Heart left ventricle (tissue), 16 donors: ENCODE measurements at regions not wholly inside any gene's neighbourhood (a gene's known extent, or its start where the extent isn't known, plus 50 kb on each side); places are given as distances from the start of the nearest gene placed in this dataset.

ENCODE experiments used
- ATAC-seq, 4 donors: fragments of 200-7000 bp; cut with Tn5 transposase; one replicate each; pipeline ENCODE4 v1.9.1; 2020 to 2022; ENCODE audit warnings: moderate library complexity in 4 of 4, mild to moderate bottlenecking in 3 of 4, moderate number of reproducible peaks in 1 of 4
- DNase-seq, 5 donors: peaks; one replicate each; pipeline ENCODE4 v3.0.0-alpha.2; 2020
- H3K27ac ChIP-seq, 12 donors: fragments of 200-600 bp; sonication (generic) in 4 of 12; one replicate each; pipeline versions ENCODE4 v1.5.0 to v1.8.0; 2016 to 2022; ENCODE audit warnings: mild to moderate bottlenecking in 2 of 12
- H3K27me3 ChIP-seq, 9 donors: fragments of 200-600 bp; sonication (generic) in 2 of 9; one replicate each; pipeline versions ENCODE4 v1.5.1 to v1.8.0; 2016 to 2022; ENCODE audit warnings: mild to moderate bottlenecking in 3 of 9
- H3K36me3 ChIP-seq, 9 donors: fragments of 200-600 bp; sonication (generic) in 2 of 9; one replicate each; pipeline versions ENCODE4 v1.5.0 to v1.8.0; 2018 to 2022; ENCODE audit warnings: mild to moderate bottlenecking in 2 of 9
- H3K4me1 ChIP-seq, 12 donors: fragments of 200-600 bp; sonication (generic) in 4 of 12; one replicate each; pipeline versions ENCODE4 v1.5.0 to v1.8.0; 2016 to 2022; ENCODE audit warnings: mild to moderate bottlenecking in 3 of 12
- H3K4me3 ChIP-seq, 12 donors: fragments of 200-600 bp; sonication (generic) in 4 of 12; one replicate each; pipeline versions ENCODE4 v1.5.0 to v1.8.0; 2017 to 2022; ENCODE audit warnings: mild to moderate bottlenecking in 9 of 12, moderate library complexity in 4 of 12
- H3K9me3 ChIP-seq, 12 donors: fragments of 200-600 bp; sonication (generic) in 4 of 12; one replicate each; pipeline versions ENCODE4 v1.5.0 to v1.8.0; 2016 to 2022; ENCODE audit warnings: mild to moderate bottlenecking in 1 of 12
- CTCF ChIP-seq, 12 donors: fragments of 200-600 bp; sonication (generic) in 4 of 12; IDR thresholded peaks; one replicate each; pipeline versions ENCODE4 v1.5.0 to v1.8.0; 2018 to 2022; ENCODE audit warnings: antibody characterized with exemption in 12 of 12, mild to moderate bottlenecking in 5 of 12
- POLR2A ChIP-seq, 2 donors: fragments of 450-650 bp; IDR thresholded peaks; one replicate each; pipeline ENCODE4 v1.6.1; 2017; ENCODE audit warnings: antibody characterized with exemption in 2 of 2, mild to moderate bottlenecking in 2 of 2, moderate library complexity in 2 of 2
- WGBS, 4 donors: extraction: QIAGEN DNeasy Blood & Tissue Kit in 2 of 4; methylation state at CpG; one replicate each; pipeline versions ENCODE4 v1.1.5 to v1.1.7; 2013 to 2018; 5-methylcytosine and 5-hydroxymethylcytosine counted together
- intact Hi-C, 10 donors: fragments of 100-400 bp; cut with DNase I; formaldehyde crosslinking; loops; one replicate each; pipeline versions ENCODE4 v1.11.1 to v1.14.2; 2022
- donor health status: ischemic (EF 13 %, LVEDD 7.1; RV severe dilation, severe dysfunction).
- donor health status: healthy with polysubstance abuse.
- donor health status: DM: no; HTN: yes; CAD: no.
- donor health status: DM: no; HTN: no; CAD: no.
- donor health status: ischemic (EF 25% LVEDD 6.9; RV normal size, moderate dysfunction).
- donor health status: ischemic (EF 25% LVEDD 5.7; RV mildly dilated, moderate dysfunction).
- donor health status: healthy.
- donor health status: DM: yes; HTN: yes; CAD: no.
- donor health status: ischemic (EF 35%, LVEDD 5.7; RV mildly dilated, moderate dysfunction).
- donor health status: nonischemic (EF 11% LVEDD 7.7; RV severe dilation, severe dysfunction).
- donor health status: DM: yes; HTN: yes; CAD: no.
- donor health status: PGD.
- donor health status: ischemic (EF 29% LVEDD 5.4; RV normal size, mild dysfunction).
- donor health status: nonischemic (EF 23%, LVEDD 6.1; RV moderate dilation, normal function).

- H3K4me3 ChIP-seq = no peak overlapping the region
- no peaks in the 10 kb centered on the region for H3K36me3 ChIP-seq
- DNase-seq (no peak), ATAC-seq (peak in 1 of 4 donors; percentile 65)
- no peaks in the 10 kb centered on the region for H3K9me3 ChIP-seq
- no peaks in the 10 kb centered on the region for H3K27me3 ChIP-seq
- intact Hi-C loops = no loop called here
- no peak overlapping the region for H3K27ac ChIP-seq
- WGBS, 4 donors = 55 to 78% (median 60%) methylated on average over 1 of the region's 1 CpG
- peaks cover 0 to 3% (median 0%) of the 10 kb centered on the region in 12 donors for H3K4me1 ChIP-seq
- TF ChIP-seq POLR2A (IDR thresholded peaks at IDR 0.05) (no peak), CTCF (IDR thresholded peaks at IDR 0.05) (no peak)
These were observed 258.4 kb downstream of the MAP2K6 start for GRCh38 chr17:69672924-69673323.

DNA sequence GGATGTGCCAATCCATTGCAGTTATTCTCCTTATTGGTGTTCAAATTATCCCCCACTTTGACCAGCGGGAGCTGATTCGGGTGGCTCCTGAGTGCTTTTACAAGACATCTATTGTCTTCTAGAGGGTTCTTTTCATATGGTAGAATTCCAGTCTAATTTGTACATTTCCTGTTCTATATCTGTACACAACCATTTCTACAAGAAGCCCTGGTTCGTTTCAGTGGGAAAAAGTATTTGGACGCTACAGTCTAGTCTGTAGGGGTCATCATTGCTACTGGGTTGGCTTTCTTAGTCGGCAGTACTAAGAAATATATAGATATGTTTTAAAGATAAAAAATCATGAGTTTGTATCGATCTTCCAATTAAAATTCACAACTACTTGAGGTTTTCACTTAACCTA, 262.6 kb downstream of the MAP2K6 start:
- WGBS, 4 donors = 46 to 61% (median 55%) methylated on average over 6 of the region's 6 CpGs
- peaks cover 0 to 3% (median 0%) of the 10 kb centered on the region in 12 donors for H3K9me3 ChIP-seq
- no peak for TF ChIP-seq POLR2A (IDR thresholded peaks at IDR 0.05)
- peak in 8 of 12 donors; percentile 15 to 43 (median 23) for TF ChIP-seq CTCF (IDR thresholded peaks at IDR 0.05)
- H3K27me3 ChIP-seq = no peaks in the 10 kb centered on the region
- H3K36me3 ChIP-seq = no peaks in the 10 kb centered on the region
- intact Hi-C loops = no loop called here
- no peak overlapping the region for H3K4me3 ChIP-seq
- ATAC-seq (no peak), DNase-seq (no peak)
- peaks cover 0 to 3% (median 0%) of the 10 kb centered on the region in 12 donors for H3K4me1 ChIP-seq
- no peak overlapping the region for H3K27ac ChIP-seq

DNA sequence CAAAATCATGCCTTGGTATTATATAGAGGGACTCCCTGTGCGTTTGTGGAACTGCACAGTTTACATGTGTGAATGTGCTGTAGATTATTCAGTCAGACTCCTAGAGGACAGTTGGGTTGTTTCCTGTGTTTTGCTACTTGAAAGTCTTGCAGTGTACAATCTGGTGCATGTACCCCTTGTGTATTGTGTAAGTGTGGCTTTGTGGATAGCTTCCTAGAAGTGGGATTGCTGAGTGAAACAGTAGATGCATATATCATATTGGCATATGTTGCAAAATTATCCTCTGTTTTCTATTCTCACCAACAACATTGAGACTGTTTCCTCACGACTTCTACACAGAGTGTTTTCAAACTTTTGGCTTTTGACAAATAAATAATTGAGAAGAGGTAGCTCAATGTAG, 263.7 kb downstream of the MAP2K6 start:
- no peak overlapping the region for H3K27ac ChIP-seq
- peaks cover 0 to under 1% (median 0%) of the 10 kb centered on the region in 12 donors for H3K4me1 ChIP-seq
- no peak for ATAC-seq
- intact Hi-C loops = no loop called here
- WGBS, 4 donors = 65 to 74% (median 70%) methylated on average over 2 of the region's 2 CpGs
- TF ChIP-seq CTCF (IDR thresholded peaks at IDR 0.05) = no peak
- no peak for TF ChIP-seq POLR2A (IDR thresholded peaks at IDR 0.05)
- no peak for DNase-seq
- H3K4me3 ChIP-seq = no peak overlapping the region
- H3K9me3 ChIP-seq = peaks cover 0 to 8% (median 0%) of the 10 kb centered on the region in 12 donors
- no peaks in the 10 kb centered on the region for H3K36me3 ChIP-seq
- H3K27me3 ChIP-seq = no peaks in the 10 kb centered on the region

- H3K4me1 ChIP-seq = no peaks in the 10 kb centered on the region
- H3K9me3 ChIP-seq = peaks cover 0 to 11% (median 0%) of the 10 kb centered on the region in 12 donors
- H3K27ac ChIP-seq = no peak overlapping the region
- no peak for TF ChIP-seq POLR2A (IDR thresholded peaks at IDR 0.05)
- no peak for TF ChIP-seq CTCF (IDR thresholded peaks at IDR 0.05)
- no peak overlapping the region for H3K4me3 ChIP-seq
- WGBS, 4 donors = 75 to 91% (median 88%) methylated on average over 5 of the region's 5 CpGs
- no peaks in the 10 kb centered on the region for H3K27me3 ChIP-seq
- ATAC-seq = no peak
- no peak for DNase-seq
- intact Hi-C loops = no loop called here
- H3K36me3 ChIP-seq = no peaks in the 10 kb centered on the region
These were observed 265.3 kb downstream of the MAP2K6 start for GRCh38 chr17:69679829-69680228.
